SKM-1 (cell line): ENCODE measurements at regions not wholly inside any gene's neighbourhood (a gene's known extent, or its start where the extent isn't known, plus 50 kb on each side); places are given as distances from the start of the nearest gene placed in this dataset.

Experiments
- DNase-seq: peaks from one replicate; lab custom pipeline; 2025; ENCODE audit not compliant: unreplicated experiment; lab: John Stamatoyannopoulos, UW

DNA sequence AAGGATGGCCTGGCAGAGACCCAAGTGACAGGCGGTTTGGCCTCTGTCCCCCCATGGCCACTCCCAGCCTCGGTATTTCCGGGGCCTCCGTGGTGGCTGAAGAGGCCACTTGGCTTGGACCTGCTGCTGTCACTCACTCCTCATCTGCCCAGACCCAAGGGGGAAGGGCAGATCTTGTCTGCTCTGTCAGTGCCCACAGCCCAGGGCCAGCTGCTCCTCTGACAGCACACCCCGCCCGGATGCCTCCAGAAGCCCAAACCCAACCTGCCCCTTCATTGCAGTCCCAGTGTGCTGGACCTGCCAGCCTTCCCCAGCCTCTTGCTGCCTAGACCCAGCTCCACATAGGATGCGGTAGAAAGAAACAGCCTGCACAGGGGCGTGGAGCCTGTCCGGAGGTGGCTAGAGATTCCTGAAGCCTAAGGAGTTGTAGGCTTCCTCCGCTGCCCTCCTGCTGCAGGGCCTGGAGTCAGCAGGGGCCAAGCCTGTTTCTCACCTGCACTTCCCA, 52.0 kb downstream of the MAGEF1 start:
- DNase-seq, result no peak

- no peak for DNase-seq
Measured at GRCh38 chr3:184658223-184658928, 53.5 kb downstream of the MAGEF1 start.

- no peak for DNase-seq
Measured at GRCh38 chr3:184656829-184657681, 54.8 kb downstream of the MAGEF1 start.

DNA sequence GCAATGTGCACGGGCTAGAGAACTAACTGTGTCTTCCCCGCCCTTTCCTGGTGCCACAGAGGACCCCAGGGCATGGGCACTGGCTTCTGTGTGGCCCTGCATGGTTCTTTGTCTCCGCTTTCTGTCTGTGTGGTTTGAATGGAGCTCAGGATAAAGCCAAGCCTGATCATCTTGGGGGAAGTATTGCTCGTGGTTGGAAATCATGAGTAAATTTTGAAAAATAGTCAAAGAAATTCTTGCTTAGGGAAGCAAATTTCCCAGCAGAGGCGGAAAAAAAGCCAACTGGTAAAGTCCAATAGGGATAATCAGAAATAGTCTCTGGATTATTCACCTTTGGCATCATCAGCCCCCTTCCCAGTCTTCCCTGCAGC, 55.4 kb downstream of the MAGEF1 start:
- no peak for DNase-seq

- no peak for DNase-seq
Measured at GRCh38 chr3:184655597-184655996, 56.3 kb downstream of the MAGEF1 start.

- DNase-seq, result no peak
Measured at GRCh38 chr3:184654375-184654774, 57.5 kb downstream of the MAGEF1 start.

DNA sequence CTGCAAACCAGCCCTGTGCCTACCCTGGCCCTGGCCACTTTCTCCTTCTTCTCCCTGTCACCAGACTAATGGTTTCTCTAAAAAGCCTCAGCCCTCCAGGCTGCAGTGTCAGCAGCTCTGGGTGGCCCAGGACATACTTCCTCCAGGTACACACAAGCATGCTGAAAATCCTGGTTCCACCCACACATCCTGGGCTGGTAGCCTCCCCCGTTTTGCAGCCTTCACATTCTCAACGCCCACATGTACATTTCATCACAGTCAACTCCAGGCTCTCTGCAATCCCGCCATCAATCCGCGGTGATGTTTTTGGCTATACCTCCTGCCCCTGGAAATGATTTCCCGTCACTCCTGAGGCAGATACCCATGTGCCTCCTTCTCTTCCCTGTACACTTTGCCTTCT, 59.4 kb downstream of the MAGEF1 start:
- no peak for DNase-seq

- DNase-seq, result no peak
Measured at GRCh38 chr3:184651904-184652303, 60.0 kb downstream of the MAGEF1 start.

DNA sequence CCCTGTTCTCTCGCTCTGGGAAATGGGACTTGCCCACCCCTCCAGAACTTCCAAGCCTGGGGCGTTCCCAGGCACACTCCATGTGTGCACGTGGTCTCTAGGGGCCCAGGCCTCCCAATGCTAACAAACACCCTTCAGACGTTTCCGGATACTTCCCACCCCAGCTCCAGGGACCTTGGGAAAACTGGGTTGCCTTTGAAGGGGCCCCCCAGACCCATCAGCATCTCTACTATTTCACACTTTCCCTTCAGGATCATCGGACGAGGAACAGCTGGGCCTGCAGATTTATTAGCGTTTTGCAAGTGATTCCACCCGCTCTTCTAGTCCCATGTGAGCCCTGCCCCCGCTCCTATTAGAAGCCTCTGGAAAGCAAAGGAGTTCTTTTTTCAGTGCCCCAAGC, 63.2 kb downstream of the MAGEF1 start:
- DNase-seq, result no peak

DNA sequence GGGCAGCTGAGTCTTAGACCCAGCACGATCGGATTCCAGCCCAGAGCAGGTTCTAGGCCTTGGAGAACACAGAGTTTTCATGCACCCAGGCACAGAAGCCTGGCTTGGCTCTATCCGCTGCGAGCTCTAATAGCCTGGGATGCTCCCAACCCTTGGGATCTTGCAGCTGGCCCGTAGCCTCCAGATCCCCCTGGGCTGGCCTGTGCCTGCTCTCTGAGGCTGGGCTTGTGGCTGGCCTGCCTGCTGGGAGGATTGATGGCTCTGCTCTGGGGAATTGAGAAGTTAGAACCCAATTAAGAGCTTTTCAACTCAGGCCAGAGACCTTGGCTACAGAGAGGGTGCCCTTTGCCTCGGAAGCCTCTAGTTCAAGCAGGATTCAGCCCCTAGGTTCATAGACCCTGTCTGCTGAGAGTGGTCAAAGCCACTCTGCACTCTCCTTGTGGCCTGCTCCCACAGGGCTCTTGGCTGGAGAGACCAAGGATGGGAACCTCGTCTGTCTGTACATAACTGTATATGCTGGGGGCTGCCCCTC, 64.4 kb downstream of the MAGEF1 start:
- no peak for DNase-seq

DNA sequence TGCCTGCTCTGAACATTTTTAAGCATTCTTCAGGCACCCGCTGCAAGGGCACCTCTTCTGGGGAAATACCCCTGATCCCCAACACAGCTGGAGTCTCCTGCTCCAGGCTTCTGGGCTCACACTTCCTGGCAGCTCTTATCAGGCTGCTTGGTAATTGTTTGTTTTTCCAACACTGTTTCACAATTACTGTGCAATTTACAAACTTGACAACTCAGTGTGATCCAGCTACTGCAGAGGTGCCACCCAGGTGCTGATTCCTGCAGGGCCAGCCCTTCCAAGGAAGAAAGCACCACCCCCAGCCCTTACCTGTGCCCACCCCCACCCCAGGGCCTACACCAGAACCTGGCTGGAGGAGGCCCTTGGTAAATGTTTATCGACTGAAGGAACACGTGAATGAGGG, 66.5 kb downstream of the MAGEF1 start:
- DNase-seq, result no peak

GRCh38 chr3:184643442-184643841, 68.4 kb downstream of the MAGEF1 start:
- no peak for DNase-seq

GRCh38 chr3:184642631-184643285, 69.1 kb downstream of the MAGEF1 start:
- DNase-seq, result no peak

DNA sequence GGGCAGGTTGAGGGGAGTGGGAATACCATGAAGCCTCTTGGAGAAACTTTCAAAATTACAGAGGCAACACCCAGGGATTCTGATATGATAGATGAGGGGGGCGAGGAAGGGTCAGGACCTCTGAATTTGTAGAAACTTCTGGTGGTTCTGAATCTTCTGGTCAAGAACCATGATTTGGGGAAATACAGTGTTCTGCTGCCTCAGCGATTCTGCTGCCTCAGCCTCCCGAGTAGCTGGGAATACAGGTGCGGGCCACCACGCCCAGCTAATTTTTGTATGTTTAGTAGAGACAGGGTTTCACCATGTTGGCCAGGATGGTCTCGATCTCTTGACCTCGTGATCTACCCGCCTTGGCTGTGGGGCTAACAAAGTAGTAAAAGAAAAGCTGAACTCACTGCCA, 70.4 kb downstream of the MAGEF1 start:
- no peak for DNase-seq

DNA sequence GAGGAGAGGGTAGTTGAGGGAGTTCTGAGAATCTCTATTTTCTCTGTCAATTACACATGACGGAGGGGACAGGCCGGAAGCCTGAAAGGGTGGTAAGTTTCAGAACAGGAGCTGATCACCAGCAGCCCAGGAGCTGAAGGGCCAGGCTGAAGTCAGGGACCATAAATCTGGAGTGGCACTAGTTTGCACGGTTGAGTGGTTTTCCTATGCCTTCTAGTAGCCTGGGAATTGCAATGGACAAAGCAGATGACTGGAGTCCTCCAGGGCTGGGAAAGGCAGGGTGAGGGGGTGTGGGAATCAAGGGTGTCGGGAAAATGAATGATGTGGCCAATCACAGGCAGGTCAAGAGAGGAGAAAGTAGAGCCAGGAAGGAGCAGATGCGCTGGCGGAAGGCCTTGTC, 72.5 kb downstream of the MAGEF1 start:
- DNase-seq, result no peak

DNA sequence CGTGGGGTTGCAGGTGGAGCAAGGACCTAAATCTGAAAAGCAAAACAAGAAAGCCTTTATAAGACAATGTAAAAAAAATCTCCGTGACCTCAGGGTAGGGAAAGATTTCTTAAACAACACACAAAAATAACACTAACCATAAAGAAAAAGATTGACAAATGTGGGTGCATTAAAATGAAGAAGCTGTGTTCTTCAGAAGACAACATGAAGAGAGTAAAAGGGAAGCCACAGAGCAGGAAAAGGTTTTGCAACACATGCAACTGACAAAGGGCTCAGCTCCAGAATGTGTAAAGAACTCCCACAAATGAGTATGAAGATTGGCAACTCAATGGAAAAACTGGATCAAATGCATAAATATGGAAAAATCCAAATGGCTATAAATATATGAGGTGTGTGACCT, 74.2 kb downstream of the MAGEF1 start:
- peak; percentile 84 for DNase-seq

GRCh38 chr3:184636741-184637316, 75.0 kb downstream of the MAGEF1 start:
- DNase-seq, result no peak

GRCh38 chr3:184635774-184636173, 74.2 kb downstream of the EPHB3 start:
- DNase-seq, result no peak

DNA sequence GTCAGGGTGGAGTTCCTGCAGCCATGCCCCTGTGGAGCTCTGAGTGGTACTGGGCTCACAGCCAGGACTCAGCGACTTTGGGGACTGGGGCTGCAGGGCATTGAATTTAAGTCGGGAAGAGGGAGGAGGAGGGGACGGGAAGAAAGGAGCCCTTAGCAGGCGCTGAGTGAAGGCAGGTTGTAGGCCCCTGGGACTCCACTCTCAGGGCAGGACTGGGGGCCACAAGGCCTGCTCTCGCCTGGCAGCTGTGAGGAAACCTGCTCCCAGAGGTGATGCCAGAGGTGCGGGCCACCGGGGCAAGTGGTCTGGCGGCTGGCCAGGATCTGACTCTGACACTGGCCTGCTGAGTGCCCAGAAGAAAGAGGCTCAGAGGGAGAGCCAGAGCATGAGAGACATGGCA, 73.5 kb downstream of the EPHB3 start:
- no peak for DNase-seq

- no peak for DNase-seq
Measured at GRCh38 chr3:184633237-184633579, 71.6 kb downstream of the EPHB3 start.

GRCh38 chr3:184632551-184633236, 71.1 kb downstream of the EPHB3 start:
- no peak for DNase-seq
